H9 (cell line): ENCODE measurements at regions not wholly inside any gene's neighbourhood (a gene's known extent, or its start where the extent isn't known, plus 50 kb on each side); places are given as distances from the start of the nearest gene placed in this dataset.

Experiments
- DNase-seq: peaks from one replicate; pipeline ENCODE4 v3.0.0-alpha.2; 2017
- H2AFZ ChIP-seq: one replicate; pipeline ENCODE4 v1.6.1; 2013; ENCODE audit warnings: mild to moderate bottlenecking, low read length, control low read depth, moderate library complexity
- H2AK5ac ChIP-seq: 2 replicates; pipeline ENCODE4 v1.6.1; 2013; ENCODE audit warnings: low read length, control low read depth, mixed read lengths; ENCODE audit not compliant: insufficient read length
- H2BK120ac ChIP-seq: one replicate; pipeline ENCODE4 v1.6.1; 2013; ENCODE audit warnings: low read depth, mild to moderate bottlenecking, low read length, control low read depth, inconsistent platforms; ENCODE audit not compliant: poor library complexity, severe bottlenecking
- H2BK12ac ChIP-seq: 2 replicates; pipeline ENCODE4 v1.6.1; 2013; ENCODE audit warnings: low read length, control low read depth, mixed read lengths, low read depth; ENCODE audit not compliant: insufficient read length
- H2BK15ac ChIP-seq: 2 replicates; pipeline ENCODE4 v1.6.1; 2013; ENCODE audit warnings: low read depth, low read length, control low read depth
- H2BK20ac ChIP-seq: one replicate; pipeline ENCODE4 v1.6.1; 2013; ENCODE audit warnings: low read depth, mild to moderate bottlenecking, low read length, control low read depth, inconsistent platforms; ENCODE audit not compliant: poor library complexity, severe bottlenecking
- H2BK5ac ChIP-seq: 2 replicates; pipeline ENCODE4 v1.6.1; 2013; ENCODE audit warnings: low read length, control low read depth, mixed read lengths; ENCODE audit not compliant: insufficient read length
- H3K14ac ChIP-seq: 2 replicates; pipeline ENCODE4 v1.6.1; 2013; ENCODE audit warnings: low read length, control low read depth; ENCODE audit not compliant: insufficient read depth
- H3K18ac ChIP-seq: 2 replicates; pipeline ENCODE4 v1.6.1; 2013; ENCODE audit warnings: low read depth, mild to moderate bottlenecking, mixed read lengths, low read length, control low read depth; ENCODE audit not compliant: insufficient read length
- H3K23ac ChIP-seq: 2 replicates; pipeline ENCODE4 v1.6.1; 2013; ENCODE audit warnings: low read length, control low read depth, mixed read lengths, low read depth; ENCODE audit not compliant: insufficient read length
- H3K23me2 ChIP-seq: 2 replicates; pipeline ENCODE4 v1.6.1; 2013; ENCODE audit warnings: low read depth, mild to moderate bottlenecking, mixed read lengths, low read length, control low read depth; ENCODE audit not compliant: insufficient read length, poor library complexity, severe bottlenecking
- H3K27ac ChIP-seq: 2 replicates; pipeline ENCODE4 v1.5.1; 2013; ENCODE audit warnings: low read length, control low read depth, mixed read lengths, low read depth; ENCODE audit not compliant: insufficient read length
- H3K27me3 ChIP-seq: 2 replicates; pipeline ENCODE4 v1.6.1; 2013; ENCODE audit warnings: low read length, control low read depth, inconsistent platforms; ENCODE audit not compliant: insufficient read depth
- H3K4ac ChIP-seq: 2 replicates; pipeline ENCODE4 v1.6.1; 2013; ENCODE audit warnings: low read depth, mild to moderate bottlenecking, control low read depth, inconsistent platforms, low read length, moderate library complexity
- H3K4me1 ChIP-seq: 2 replicates; pipeline ENCODE4 v1.6.1; 2013; ENCODE audit warnings: low read length, control low read depth, inconsistent platforms; ENCODE audit not compliant: insufficient read depth
- H3K4me2 ChIP-seq: 2 replicates; pipeline ENCODE4 v1.6.1; 2013; ENCODE audit warnings: low read length, control low read depth, mixed read lengths; ENCODE audit not compliant: insufficient read length, insufficient read depth
- H3K56ac ChIP-seq: 2 replicates; pipeline ENCODE4 v1.6.1; 2013; ENCODE audit warnings: low read depth, mild to moderate bottlenecking, mixed read lengths, low read length, control low read depth; ENCODE audit not compliant: insufficient read length
- H3K79me1 ChIP-seq: 2 replicates; pipeline ENCODE4 v1.6.1; 2013; ENCODE audit warnings: low read depth, mild to moderate bottlenecking, moderate library complexity, low read length, control low read depth, inconsistent platforms; ENCODE audit not compliant: insufficient read depth, poor library complexity, severe bottlenecking
- H3K79me2 ChIP-seq: 2 replicates; pipeline ENCODE4 v1.6.1; 2013; ENCODE audit warnings: low read length, control low read depth, inconsistent platforms; ENCODE audit not compliant: insufficient read depth
- H3K9ac ChIP-seq: 2 replicates; pipeline ENCODE4 v1.6.1; 2013; ENCODE audit warnings: low read length, control low read depth, mixed read lengths; ENCODE audit not compliant: insufficient read length; ENCODE audit errors: extremely low read depth
- H3K9me3 ChIP-seq: one replicate; pipeline ENCODE4 v1.6.1; 2013; ENCODE audit warnings: low read depth, low read length, inconsistent platforms; ENCODE audit not compliant: control insufficient read depth
- H3T11ph ChIP-seq: one replicate; pipeline ENCODE4 v1.6.1; 2013; ENCODE audit warnings: mild to moderate bottlenecking, low read length, control low read depth, inconsistent platforms
- H4K20me1 ChIP-seq: one replicate; pipeline ENCODE4 v1.6.1; 2013; ENCODE audit not compliant: control insufficient read depth, insufficient read length, insufficient read depth
- H4K5ac ChIP-seq: 2 replicates; pipeline ENCODE4 v1.6.1; 2013; ENCODE audit warnings: low read depth, mild to moderate bottlenecking, mixed read lengths, low read length, control low read depth; ENCODE audit not compliant: insufficient read length
- H4K8ac ChIP-seq: replicated peaks from 2 replicates; pipeline ENCODE4 v1.6.1; 2013; ENCODE audit warnings: low read length, control low read depth, mixed read lengths, low read depth; ENCODE audit not compliant: insufficient read length
- H4K91ac ChIP-seq: 2 replicates; pipeline ENCODE4 v1.6.1; 2013; ENCODE audit warnings: low read depth, mild to moderate bottlenecking, moderate library complexity, mixed read lengths, low read length, control low read depth; ENCODE audit not compliant: insufficient read length
- H3K27ac Mint-ChIP-seq, 3 experiments: 2 replicates in 2 of 3; 3 replicates in 1 of 3; pipeline ENCODE4 v1.8.0; 2020 to 2021; ENCODE audit warnings: mixed read lengths in 3 of 3, mild to moderate bottlenecking in 1 of 3, moderate library complexity in 1 of 3
- H3K27me3 Mint-ChIP-seq: 2 replicates; pipeline ENCODE4 v1.8.0; 2021; ENCODE audit warnings: low read depth, mild to moderate bottlenecking, moderate library complexity, mixed read lengths
- H3K36me3 Mint-ChIP-seq, 3 experiments: 2 replicates in 2 of 3; 3 replicates in 1 of 3; pipeline ENCODE4 v1.8.0; 2020 to 2021; ENCODE audit warnings: low read depth in 3 of 3, mixed read lengths in 3 of 3; ENCODE audit not compliant: insufficient read depth in 1 of 3
- H3K4me1 Mint-ChIP-seq, 2 experiments: 2 replicates each; pipeline ENCODE4 v1.8.0; 2020; ENCODE audit warnings: mixed read lengths in 2 of 2
- H3K4me3 Mint-ChIP-seq, 2 experiments: 2 replicates in 1 of 2; 3 replicates in 1 of 2; pipeline ENCODE4 v1.8.0; 2020 to 2021; ENCODE audit warnings: mild to moderate bottlenecking in 2 of 2, mixed read lengths in 2 of 2, moderate library complexity in 1 of 2
- H3K9me3 Mint-ChIP-seq, 2 experiments: 2 replicates in 1 of 2; 3 replicates in 1 of 2; pipeline ENCODE4 v1.8.0; 2020; ENCODE audit warnings: mild to moderate bottlenecking in 2 of 2, mixed read lengths in 2 of 2, moderate library complexity in 1 of 2
- WGBS: extraction: QIAGEN DNeasy Blood & Tissue Kit; methylation state at CpG from one replicate; pipeline ENCODE4 v1.1.7; 2013; ENCODE audit warnings: missing lambda C conversion rate, low lambda C conversion rate, mixed read lengths; ENCODE audit not compliant: insufficient read length; ENCODE audit errors: extremely low coverage; 5-methylcytosine and 5-hydroxymethylcytosine counted together
- TF ChIP-seq, protein P1 (sequence below): fragments of 200-600 bp; sonication (generic); conservative IDR thresholded peaks from 3 replicates; pipeline ENCODE4 v1.8.0; 2021; ENCODE audit warnings: antibody characterized with exemption, mild to moderate bottlenecking

- no peak overlapping the region for H2AFZ ChIP-seq
- H3K9ac ChIP-seq: no peak overlapping the region
- H2BK15ac ChIP-seq: no peak overlapping the region
- Mint-ChIP-seq H3K36me3 (no peaks in the 10 kb centered on the region; a peak in 1 of 7 replicates), H3K4me3 (no peak overlapping the region), H3K4me1 (no peaks in the 10 kb centered on the region), H3K27me3 (no peaks in the 10 kb centered on the region), H3K9me3 (no peaks in the 10 kb centered on the region), H3K27ac (no peak overlapping the region)
- no peak overlapping the region for H3K14ac ChIP-seq
- H3K4ac ChIP-seq: no peak overlapping the region
- H3K79me2 ChIP-seq: no peaks in the 10 kb centered on the region
- no peak overlapping the region for H4K8ac ChIP-seq
- H3K4me2 ChIP-seq: no peak overlapping the region
- H3K27ac ChIP-seq: no peak overlapping the region
- H3K18ac ChIP-seq: no peak overlapping the region
- H3K27me3 ChIP-seq: no peaks in the 10 kb centered on the region
- H2BK5ac ChIP-seq: no peak overlapping the region
- H3K23me2 ChIP-seq: no peaks in the 10 kb centered on the region
- no peak overlapping the region for H3K23ac ChIP-seq
- TF ChIP-seq, protein P1, sequence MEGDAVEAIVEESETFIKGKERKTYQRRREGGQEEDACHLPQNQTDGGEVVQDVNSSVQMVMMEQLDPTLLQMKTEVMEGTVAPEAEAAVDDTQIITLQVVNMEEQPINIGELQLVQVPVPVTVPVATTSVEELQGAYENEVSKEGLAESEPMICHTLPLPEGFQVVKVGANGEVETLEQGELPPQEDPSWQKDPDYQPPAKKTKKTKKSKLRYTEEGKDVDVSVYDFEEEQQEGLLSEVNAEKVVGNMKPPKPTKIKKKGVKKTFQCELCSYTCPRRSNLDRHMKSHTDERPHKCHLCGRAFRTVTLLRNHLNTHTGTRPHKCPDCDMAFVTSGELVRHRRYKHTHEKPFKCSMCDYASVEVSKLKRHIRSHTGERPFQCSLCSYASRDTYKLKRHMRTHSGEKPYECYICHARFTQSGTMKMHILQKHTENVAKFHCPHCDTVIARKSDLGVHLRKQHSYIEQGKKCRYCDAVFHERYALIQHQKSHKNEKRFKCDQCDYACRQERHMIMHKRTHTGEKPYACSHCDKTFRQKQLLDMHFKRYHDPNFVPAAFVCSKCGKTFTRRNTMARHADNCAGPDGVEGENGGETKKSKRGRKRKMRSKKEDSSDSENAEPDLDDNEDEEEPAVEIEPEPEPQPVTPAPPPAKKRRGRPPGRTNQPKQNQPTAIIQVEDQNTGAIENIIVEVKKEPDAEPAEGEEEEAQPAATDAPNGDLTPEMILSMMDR: no peak
- H3T11ph ChIP-seq: no peak overlapping the region
- no peak for DNase-seq
- H4K91ac ChIP-seq: no peak overlapping the region
- no peaks in the 10 kb centered on the region for H4K20me1 ChIP-seq
- no peak overlapping the region for H2AK5ac ChIP-seq
- no peak overlapping the region for H2BK12ac ChIP-seq
- no peak overlapping the region for H2BK120ac ChIP-seq
- no CpG with 5 or more reads among the region's 6 CpGs for WGBS
- H2BK20ac ChIP-seq: no peak overlapping the region
- no peaks in the 10 kb centered on the region for H3K9me3 ChIP-seq
- no peaks in the 10 kb centered on the region for H3K4me1 ChIP-seq
- H3K56ac ChIP-seq: no peak overlapping the region
- H4K5ac ChIP-seq: no peak overlapping the region
- H3K79me1 ChIP-seq: no peaks in the 10 kb centered on the region
Measured at GRCh38 chr2:125240870-125241269, 1215.8 kb downstream of the CNTNAP5 start.
